ENCODE measurements at regions not wholly inside any gene's neighbourhood (a gene's known extent, or its start where the extent isn't known, plus 50 kb on each side); places are given as distances from the start of the nearest gene placed in this dataset.

GRCh38 chr20:51210084-51210483 lies 187.2 kb upstream of the KCNG1 start:
- H3K9me3 ChIP-seq: no peaks in the 10 kb centered on the region
- no peaks in the 10 kb centered on the region for H3K36me3 ChIP-seq
- 11 to 32% (median 15%) methylated on average over 1 of the region's 1 CpG for WGBS, 3 donors
- no peaks in the 10 kb centered on the region for H3K4me1 ChIP-seq (ENCODE audit: insufficient read depth)
- H3K27me3 ChIP-seq: no peaks in the 10 kb centered on the region
- intact Hi-C loops (cut with DNase I): no loop called here
- no peak overlapping the region for H3K4me3 ChIP-seq
- no peak overlapping the region for H3K27ac ChIP-seq
- TF ChIP-seq EP300 (IDR thresholded peaks at IDR 0.05): no peak
- DNase-seq: no peak

DNA sequence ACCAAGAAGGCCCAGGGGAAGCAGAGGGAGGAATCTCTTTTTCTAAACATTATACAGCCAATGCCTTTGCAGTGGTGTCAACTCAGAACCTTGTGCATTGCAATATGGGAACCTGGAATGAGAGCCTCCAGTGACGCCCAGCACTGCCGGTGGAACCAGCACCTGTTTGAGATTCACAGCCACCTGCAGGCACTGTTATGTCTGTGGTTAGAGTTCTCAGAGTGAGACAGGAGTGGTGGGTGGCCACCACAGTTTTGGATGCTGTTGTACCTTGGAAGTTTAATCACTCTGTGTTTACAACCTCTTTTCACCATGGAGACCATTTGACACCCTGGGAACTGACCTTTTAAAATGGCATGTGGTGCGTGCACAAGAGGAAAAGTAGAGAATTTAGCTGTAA lies 185.3 kb upstream of the KCNG1 start:
- H3K27ac ChIP-seq: no peak overlapping the region
- no peaks in the 10 kb centered on the region for H3K9me3 ChIP-seq
- no peaks in the 10 kb centered on the region for H3K36me3 ChIP-seq
- intact Hi-C loops (cut with DNase I): no loop called here
- 64 to 82% (median 73%) methylated on average over 3 of the region's 3 CpGs for WGBS, 3 donors
- H3K4me1 ChIP-seq (ENCODE audit: insufficient read depth): no peaks in the 10 kb centered on the region
- DNase-seq: no peak
- H3K27me3 ChIP-seq: no peaks in the 10 kb centered on the region
- TF ChIP-seq, protein P1, sequence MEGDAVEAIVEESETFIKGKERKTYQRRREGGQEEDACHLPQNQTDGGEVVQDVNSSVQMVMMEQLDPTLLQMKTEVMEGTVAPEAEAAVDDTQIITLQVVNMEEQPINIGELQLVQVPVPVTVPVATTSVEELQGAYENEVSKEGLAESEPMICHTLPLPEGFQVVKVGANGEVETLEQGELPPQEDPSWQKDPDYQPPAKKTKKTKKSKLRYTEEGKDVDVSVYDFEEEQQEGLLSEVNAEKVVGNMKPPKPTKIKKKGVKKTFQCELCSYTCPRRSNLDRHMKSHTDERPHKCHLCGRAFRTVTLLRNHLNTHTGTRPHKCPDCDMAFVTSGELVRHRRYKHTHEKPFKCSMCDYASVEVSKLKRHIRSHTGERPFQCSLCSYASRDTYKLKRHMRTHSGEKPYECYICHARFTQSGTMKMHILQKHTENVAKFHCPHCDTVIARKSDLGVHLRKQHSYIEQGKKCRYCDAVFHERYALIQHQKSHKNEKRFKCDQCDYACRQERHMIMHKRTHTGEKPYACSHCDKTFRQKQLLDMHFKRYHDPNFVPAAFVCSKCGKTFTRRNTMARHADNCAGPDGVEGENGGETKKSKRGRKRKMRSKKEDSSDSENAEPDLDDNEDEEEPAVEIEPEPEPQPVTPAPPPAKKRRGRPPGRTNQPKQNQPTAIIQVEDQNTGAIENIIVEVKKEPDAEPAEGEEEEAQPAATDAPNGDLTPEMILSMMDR (IDR thresholded peaks at IDR 0.05): no peak
- TF ChIP-seq EP300 (IDR thresholded peaks at IDR 0.05) (no peak), POLR2A (IDR thresholded peaks at IDR 0.05) (no peak)
- H3K4me3 ChIP-seq: no peak overlapping the region

DNA sequence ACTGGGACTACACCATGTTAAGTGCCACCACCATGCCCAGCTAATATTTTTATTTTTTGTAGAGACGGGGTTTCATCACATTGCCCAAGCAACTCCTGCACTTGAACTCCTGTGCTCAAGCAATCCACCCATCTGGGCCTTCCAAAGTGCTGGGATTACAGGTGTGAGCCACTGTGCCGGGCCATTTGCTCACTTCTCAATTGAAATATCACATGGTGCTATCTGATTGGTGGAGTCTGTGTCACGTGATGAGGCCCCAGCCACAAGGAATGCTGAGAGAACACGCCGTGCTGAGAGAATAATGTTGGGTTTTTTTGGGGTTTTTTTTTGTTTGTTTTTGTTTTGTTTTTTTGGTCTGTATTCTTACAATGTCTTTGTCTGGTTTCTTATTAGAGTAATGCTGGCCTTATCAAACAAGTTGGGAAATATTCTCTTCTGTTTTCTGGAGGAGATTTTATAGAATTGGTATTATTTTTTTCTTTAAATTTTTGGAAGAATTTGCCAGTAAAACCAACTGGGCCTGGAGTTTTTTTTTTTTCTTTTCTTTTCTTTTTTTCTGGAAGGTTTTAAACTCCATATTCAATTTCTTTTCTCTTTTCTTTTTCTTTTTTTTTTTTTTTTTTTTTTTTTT lies 183.2 kb upstream of the KCNG1 start:
- no peak overlapping the region for H3K4me3 ChIP-seq
- no peak overlapping the region for H3K27ac ChIP-seq
- DNase-seq: no peak
- 86 to 89% (median 86%) methylated on average over 5 of the region's 5 CpGs for WGBS, 3 donors
- intact Hi-C loops (cut with DNase I): no loop called here
- no peaks in the 10 kb centered on the region for H3K4me1 ChIP-seq (ENCODE audit: insufficient read depth)
- H3K27me3 ChIP-seq: no peaks in the 10 kb centered on the region
- no peaks in the 10 kb centered on the region for H3K36me3 ChIP-seq
- H3K9me3 ChIP-seq: no peaks in the 10 kb centered on the region
- TF ChIP-seq EP300 (IDR thresholded peaks at IDR 0.05) (no peak), POLR2A (IDR thresholded peaks at IDR 0.05) (no peak)
- TF ChIP-seq, protein P1 (IDR thresholded peaks at IDR 0.05): no peak

- Histone ChIP-seq H3K27ac (no peak overlapping the region), H3K4me1 (ENCODE audit: insufficient read depth) (peaks cover 3% of the 10 kb centered on the region), H3K4me3 (no peak overlapping the region), H3K27me3 (no peaks in the 10 kb centered on the region), H3K36me3 (no peaks in the 10 kb centered on the region), H3K9me3 (no peaks in the 10 kb centered on the region)
- WGBS, 3 donors: 76 to 87% (median 77%) methylated on average over 1 of the region's 1 CpG
- TF ChIP-seq EP300 (IDR thresholded peaks at IDR 0.05) (no peak), POLR2A (IDR thresholded peaks at IDR 0.05) (no peak)
- TF ChIP-seq, protein P1 (IDR thresholded peaks at IDR 0.05): no peak
- intact Hi-C loops (cut with DNase I): no loop called here
- DNase-seq: no peak
Observed at GRCh38 chr20:51204794-51205193, 181.9 kb upstream of the KCNG1 start.

- WGBS, 3 donors: 61 to 71% (median 61%) methylated on average over 3 of the region's 3 CpGs
- intact Hi-C loops (cut with DNase I): no loop called here
- Histone ChIP-seq H3K4me3 (no peak overlapping the region), H3K9me3 (no peaks in the 10 kb centered on the region), H3K4me1 (ENCODE audit: insufficient read depth) (peaks cover 9% of the 10 kb centered on the region), H3K27ac (no peak overlapping the region), H3K27me3 (no peaks in the 10 kb centered on the region), H3K36me3 (no peaks in the 10 kb centered on the region)
- TF ChIP-seq EP300 (IDR thresholded peaks at IDR 0.05) (no peak), POLR2A (IDR thresholded peaks at IDR 0.05) (no peak)
- TF ChIP-seq, protein P1 (IDR thresholded peaks at IDR 0.05): no peak
- DNase-seq: no peak
Observed at GRCh38 chr20:51204051-51204715, 181.3 kb upstream of the KCNG1 start.
